ENCODE measurements at regions not wholly inside any gene's neighbourhood (a gene's known extent, or its start where the extent isn't known, plus 50 kb on each side); places are given as distances from the start of the nearest gene placed in this dataset.

GRCh38 chr7:47045207-47046051 is 536.5 kb downstream of the TNS3 start:
- peak; percentile 28 for DNase-seq (ENCODE audit: low spot score)

- DNase-seq (ENCODE audit: low spot score), result peak; percentile 13
These were observed 537.3 kb downstream of the TNS3 start for GRCh38 chr7:47044625-47045024.

- DNase-seq (ENCODE audit: low spot score), result no peak
These were observed 538.6 kb downstream of the TNS3 start for GRCh38 chr7:47043304-47043703.

- DNase-seq (ENCODE audit: low spot score), result no peak
These were observed 539.2 kb downstream of the TNS3 start for GRCh38 chr7:47042669-47043068.

GRCh38 chr7:47040795-47041347 is 541.0 kb downstream of the TNS3 start:
- no peak for DNase-seq (ENCODE audit: low spot score)

- no peak for DNase-seq (ENCODE audit: low spot score)
These were observed 542.0 kb downstream of the TNS3 start for GRCh38 chr7:47039904-47040303.

- DNase-seq (ENCODE audit: low spot score), result no peak
These were observed 542.7 kb downstream of the TNS3 start for GRCh38 chr7:47039089-47039648.

- DNase-seq (ENCODE audit: low spot score), result no peak
These were observed 543.3 kb downstream of the TNS3 start for GRCh38 chr7:47038621-47039020.

GRCh38 chr7:47037607-47038006 is 544.3 kb downstream of the TNS3 start:
- DNase-seq (ENCODE audit: low spot score), result no peak

GRCh38 chr7:47036909-47037308 is 545.0 kb downstream of the TNS3 start:
- DNase-seq (ENCODE audit: low spot score), result no peak

- no peak for DNase-seq (ENCODE audit: low spot score)
These were observed 546.4 kb downstream of the TNS3 start for GRCh38 chr7:47035522-47035921.

- no peak for DNase-seq (ENCODE audit: low spot score)
These were observed 547.7 kb downstream of the TNS3 start for GRCh38 chr7:47034180-47034579.

GRCh38 chr7:47032536-47032908 is 549.4 kb downstream of the TNS3 start:
- DNase-seq (ENCODE audit: low spot score), result no peak

GRCh38 chr7:47031786-47032535 is 550.0 kb downstream of the TNS3 start:
- no peak for DNase-seq (ENCODE audit: low spot score)

GRCh38 chr7:47028284-47028683 is 553.6 kb downstream of the TNS3 start:
- DNase-seq (ENCODE audit: low spot score), result no peak

- no peak for DNase-seq (ENCODE audit: low spot score)
These were observed 554.1 kb downstream of the TNS3 start for GRCh38 chr7:47027695-47028240.

- DNase-seq (ENCODE audit: low spot score), result no peak
These were observed 555.0 kb downstream of the TNS3 start for GRCh38 chr7:47026780-47027361.

- DNase-seq (ENCODE audit: low spot score), result no peak
These were observed 556.9 kb downstream of the TNS3 start for GRCh38 chr7:47024991-47025390.

- no peak for DNase-seq (ENCODE audit: low spot score)
These were observed 573.5 kb downstream of the TNS3 start for GRCh38 chr7:47008461-47008860.

GRCh38 chr7:47007471-47007870 is 574.4 kb downstream of the TNS3 start:
- DNase-seq (ENCODE audit: low spot score), result no peak

GRCh38 chr7:47000561-47000960 is 581.4 kb downstream of the TNS3 start:
- DNase-seq (ENCODE audit: low spot score), result no peak

GRCh38 chr7:46999866-47000265 is 582.0 kb downstream of the TNS3 start:
- DNase-seq (ENCODE audit: low spot score), result no peak

Data from SK-N-DZ (cell line).